ENCODE measurements at regions not wholly inside any gene's neighbourhood (a gene's known extent, or its start where the extent isn't known, plus 50 kb on each side); places are given as distances from the start of the nearest gene placed in this dataset.

DNA sequence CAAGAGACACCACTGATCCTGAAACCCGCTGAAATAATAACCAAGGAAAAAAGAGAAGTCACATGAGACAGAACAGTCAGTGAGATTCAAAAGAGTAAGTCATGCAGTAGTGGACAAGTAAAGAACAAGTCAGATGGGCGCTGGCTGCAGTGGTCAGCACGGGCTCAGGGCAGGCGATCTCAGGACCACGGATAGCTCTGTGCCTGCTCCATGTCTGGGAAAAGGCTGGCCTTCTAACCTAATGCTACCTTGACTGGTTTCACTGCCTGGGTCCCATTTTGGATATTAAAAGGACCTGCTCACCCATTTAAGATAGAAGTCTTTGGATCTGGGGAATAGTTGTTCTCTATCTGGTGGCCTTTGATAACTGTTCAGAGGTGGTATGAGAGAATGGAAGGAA, 61.7 kb upstream of the LCLAT1 start:
- Mint-ChIP-seq H3K4me3 (no peak overlapping the region), H3K27me3 (ENCODE audit: low read depth in 3 of 3) (peaks cover 3 to 8% (median 5%) of the 10 kb centered on the region in 3 donors), H3K9me3 (no peaks in the 10 kb centered on the region), H3K4me1 (peaks cover 8 to 10% of the 10 kb centered on the region in 2 donors), H3K27ac (no peak overlapping the region), H3K36me3 (peaks cover 0 to 8% (median 0%) of the 10 kb centered on the region in 3 donors)
- DNase-seq = no peak

DNA sequence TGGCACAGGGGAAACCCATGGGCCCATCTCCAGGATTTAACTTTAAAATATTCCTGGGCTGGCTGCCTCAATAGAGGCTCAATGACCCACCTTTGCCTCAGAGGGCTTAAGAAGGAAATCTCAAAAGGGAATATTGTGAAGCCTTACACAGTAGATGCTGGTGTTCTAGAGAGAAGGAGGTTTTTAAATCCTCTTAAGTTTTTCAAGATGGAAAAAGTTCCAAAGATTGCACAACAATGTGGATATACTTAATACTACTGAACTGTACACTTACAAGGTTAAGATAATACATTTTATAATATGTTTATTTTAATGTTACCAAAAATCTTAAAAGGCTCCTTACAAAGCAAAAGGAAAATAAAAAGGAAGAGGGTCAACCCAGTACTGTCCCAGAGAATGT, 54.9 kb upstream of the LCLAT1 start:
- Mint-ChIP-seq H3K27ac (no peak overlapping the region), H3K4me1 (peaks cover 8 to 12% of the 10 kb centered on the region in 2 donors), H3K27me3 (ENCODE audit: low read depth in 3 of 3) (peaks cover 0 to 6% (median 0%) of the 10 kb centered on the region in 3 donors), H3K36me3 (no peaks in the 10 kb centered on the region), H3K4me3 (no peak overlapping the region), H3K9me3 (no peaks in the 10 kb centered on the region)
- DNase-seq = no peak

DNA sequence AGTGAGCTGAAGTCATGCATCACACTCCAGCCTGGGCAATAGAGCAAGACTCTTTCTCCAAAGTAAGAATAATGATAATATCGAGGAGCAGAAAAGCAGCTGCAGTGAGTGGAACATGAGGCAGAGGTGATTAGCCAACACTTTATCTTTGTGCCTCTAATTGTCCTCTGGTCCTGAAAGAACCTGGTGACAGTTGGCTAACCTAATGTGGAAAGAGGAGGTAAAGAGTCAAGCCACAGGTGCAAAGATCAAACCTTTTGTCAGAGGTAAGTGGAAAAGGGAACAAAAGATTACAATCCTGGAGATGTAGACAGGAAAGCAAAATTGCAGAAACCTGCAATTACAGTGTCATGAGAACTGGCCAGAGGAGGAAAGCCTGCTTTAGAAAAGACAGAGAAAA, 53.5 kb upstream of the LCLAT1 start:
- Mint-ChIP-seq H3K4me1 (peaks cover 8 to 12% of the 10 kb centered on the region in 2 donors), H3K36me3 (no peaks in the 10 kb centered on the region), H3K4me3 (no peak overlapping the region), H3K9me3 (no peaks in the 10 kb centered on the region), H3K27ac (no peak overlapping the region), H3K27me3 (ENCODE audit: low read depth in 3 of 3) (peaks cover 0 to 6% (median 0%) of the 10 kb centered on the region in 3 donors)
- no peak for DNase-seq

DNA sequence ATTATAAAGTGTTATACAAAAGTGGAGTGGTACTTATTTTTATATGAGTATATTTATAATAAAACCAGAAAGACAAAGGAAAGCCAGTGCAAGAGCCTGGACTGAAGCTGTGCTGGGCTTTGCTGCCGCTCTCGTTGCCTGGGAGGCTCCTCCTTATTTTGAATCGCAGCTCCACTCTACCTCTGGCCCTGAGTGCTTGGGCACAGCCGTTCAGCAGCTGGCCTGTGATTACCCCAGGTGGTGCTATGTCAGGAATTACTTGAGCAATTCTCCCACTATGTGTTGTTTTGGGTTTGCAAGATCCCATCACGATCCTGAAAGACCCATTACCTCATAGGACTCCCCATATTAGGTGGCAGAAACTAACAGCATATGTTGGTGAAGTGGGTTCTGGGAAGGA, 53.0 kb upstream of the LCLAT1 start:
- Mint-ChIP-seq H3K9me3 (no peaks in the 10 kb centered on the region), H3K36me3 (no peaks in the 10 kb centered on the region), H3K27ac (no peak overlapping the region)

DNA sequence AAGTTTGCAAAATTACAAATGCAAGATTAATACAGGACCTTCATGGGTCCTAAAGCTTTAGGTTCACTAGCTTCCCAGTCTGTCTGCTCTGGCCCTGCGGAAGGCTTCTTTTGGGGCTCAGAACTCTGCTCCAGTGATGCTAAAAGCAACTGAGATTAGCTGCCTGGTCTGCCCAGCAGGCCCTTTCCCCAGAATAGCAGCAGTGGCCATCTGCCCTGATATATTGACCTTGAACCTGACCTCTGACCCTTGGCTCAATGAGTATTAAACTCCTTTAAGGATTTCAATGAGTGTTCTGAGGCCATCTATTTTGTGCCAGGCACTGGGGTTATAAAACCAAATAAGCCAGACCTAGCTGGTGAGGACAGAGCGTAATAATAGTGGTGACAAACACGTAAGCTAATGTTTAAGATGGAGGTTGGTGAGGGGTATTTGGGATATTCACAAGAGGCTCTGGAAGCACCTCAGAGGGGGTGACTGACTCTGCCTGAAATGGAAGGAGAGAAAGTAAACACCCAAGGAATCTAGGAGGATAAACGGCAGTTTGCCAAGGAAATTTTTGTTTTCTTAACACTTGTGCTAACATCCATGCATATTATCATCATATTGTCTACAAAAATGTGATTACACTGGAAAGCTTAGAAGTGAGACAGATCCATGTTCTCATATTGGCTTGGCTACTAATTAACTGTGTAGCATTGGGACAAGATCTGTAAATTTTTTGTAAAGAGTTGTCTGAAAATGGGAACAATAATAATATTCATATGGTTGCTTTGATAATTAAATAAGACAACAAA, 50.4 kb upstream of the LCLAT1 start:
- H3K4me1 Mint-ChIP-seq = no peaks in the 10 kb centered on the region
- peaks cover 0 to 7% (median 0%) of the 10 kb centered on the region in 3 donors for H3K27me3 Mint-ChIP-seq (ENCODE audit: low read depth in 3 of 3)
- H3K36me3 Mint-ChIP-seq = no peaks in the 10 kb centered on the region
- H3K9me3 Mint-ChIP-seq = no peaks in the 10 kb centered on the region
- peak overlapping the region in 1 of 6 donors; percentile 4 for H3K27ac Mint-ChIP-seq
- H3K4me3 Mint-ChIP-seq = no peak overlapping the region
- no peak for DNase-seq

More for the DNA sequence above, 53.0 kb upstream of the LCLAT1 start:
- peaks cover 0 to 4% (median 0%) of the 10 kb centered on the region in 3 donors for H3K27me3 Mint-ChIP-seq (ENCODE audit: low read depth in 3 of 3)
- peaks cover 8 to 11% of the 10 kb centered on the region in 2 donors for H3K4me1 Mint-ChIP-seq
- no peak for DNase-seq
- H3K4me3 Mint-ChIP-seq = no peak overlapping the region
